NCI-H226 (cell line): ENCODE measurements at regions not wholly inside any gene's neighbourhood (a gene's known extent, or its start where the extent isn't known, plus 50 kb on each side); places are given as distances from the start of the nearest gene placed in this dataset.
"Not testable (repeated sequence)": the region's sequence is repeated elsewhere in the genome, so short reads cannot be mapped to it uniquely, and the experiment has no call there.

Source experiments
- DNase-seq: peaks from one replicate; pipeline ENCODE4 v3.0.0-alpha.2; 2015

- no peak for DNase-seq
Observed at GRCh38 chr3:26078539-26078938, 288.6 kb downstream of the OXSM start.

GRCh38 chr3:26081166-26081565, 291.3 kb downstream of the OXSM start:
- no peak for DNase-seq

- no peak for DNase-seq
Observed at GRCh38 chr3:26081806-26082205, 291.9 kb downstream of the OXSM start.

GRCh38 chr3:26082911-26083310, 293.0 kb downstream of the OXSM start:
- no peak for DNase-seq

- DNase-seq: no peak
Observed at GRCh38 chr3:26084629-26085028, 294.7 kb downstream of the OXSM start.

GRCh38 chr3:26087751-26088150, 297.9 kb downstream of the OXSM start:
- no peak for DNase-seq

- no peak for DNase-seq
Observed at GRCh38 chr3:26089249-26089648, 299.4 kb downstream of the OXSM start.

GRCh38 chr3:26090589-26090988, 300.7 kb downstream of the OXSM start:
- no peak for DNase-seq

- no peak for DNase-seq
Observed at GRCh38 chr3:26091096-26091495, 301.2 kb downstream of the OXSM start.

- no peak for DNase-seq
Observed at GRCh38 chr3:26091626-26092025, 301.7 kb downstream of the OXSM start.

GRCh38 chr3:26097111-26097510, 307.2 kb downstream of the OXSM start:
- DNase-seq: not testable (repeated sequence)

GRCh38 chr3:26099692-26100091, 309.8 kb downstream of the OXSM start:
- DNase-seq: no peak

- DNase-seq: no peak
Observed at GRCh38 chr3:26100176-26100575, 310.3 kb downstream of the OXSM start.

- DNase-seq: no peak
Observed at GRCh38 chr3:26102376-26102775, 312.5 kb downstream of the OXSM start.

- DNase-seq: no peak
Observed at GRCh38 chr3:26104851-26105251, 315.0 kb downstream of the OXSM start.

- DNase-seq: no peak
Observed at GRCh38 chr3:26105261-26105660, 315.4 kb downstream of the OXSM start.

GRCh38 chr3:26106228-26106627, 316.3 kb downstream of the OXSM start:
- no peak for DNase-seq

- no peak for DNase-seq
Observed at GRCh38 chr3:26108846-26109489, 319.1 kb downstream of the OXSM start.

- DNase-seq: no peak
Observed at GRCh38 chr3:26114851-26115250, 325.0 kb downstream of the OXSM start.

- no peak for DNase-seq
Observed at GRCh38 chr3:26118165-26118564, 328.3 kb downstream of the OXSM start.

- DNase-seq: no peak
Observed at GRCh38 chr3:26132942-26133341, 343.1 kb downstream of the OXSM start.

- no peak for DNase-seq
Observed at GRCh38 chr3:26141296-26141695, 351.4 kb downstream of the OXSM start.

GRCh38 chr3:26145769-26146168, 355.9 kb downstream of the OXSM start:
- DNase-seq: no peak

GRCh38 chr3:26157428-26157827, 367.5 kb downstream of the OXSM start:
- DNase-seq: not testable (repeated sequence)

- no peak for DNase-seq
Observed at GRCh38 chr3:26171006-26171405, 381.1 kb downstream of the OXSM start.

- no peak for DNase-seq
Observed at GRCh38 chr3:26191556-26191955, 401.7 kb downstream of the OXSM start.
